GDM1 (cell line): ENCODE measurements at regions not wholly inside any gene's neighbourhood (a gene's known extent, or its start where the extent isn't known, plus 50 kb on each side); places are given as distances from the start of the nearest gene placed in this dataset.

Source experiments
- DNase-seq: peaks from one replicate; lab custom pipeline; 2025; lab: John Stamatoyannopoulos, UW

- no peak for DNase-seq
Observed at GRCh38 chr4:131054489-131055019, 1958.6 kb downstream of the C4orf33 start.

GRCh38 chr4:131061734-131062133, 1965.8 kb downstream of the C4orf33 start:
- DNase-seq: no peak

GRCh38 chr4:131063878-131064277, 1967.9 kb downstream of the C4orf33 start:
- DNase-seq: no peak

GRCh38 chr4:131081069-131081468, 1985.1 kb downstream of the C4orf33 start:
- DNase-seq: no peak

- DNase-seq: no peak
Observed at GRCh38 chr4:131084997-131085396, 1989.0 kb downstream of the C4orf33 start.

GRCh38 chr4:131091896-131092295, 1995.9 kb downstream of the C4orf33 start:
- no peak for DNase-seq

GRCh38 chr4:131093303-131093702, 1997.4 kb downstream of the C4orf33 start:
- no peak for DNase-seq

- no peak for DNase-seq
Observed at GRCh38 chr4:131098976-131099375, 2003.0 kb downstream of the C4orf33 start.

- no peak for DNase-seq
Observed at GRCh38 chr4:131113273-131113672, 2017.3 kb downstream of the C4orf33 start.

GRCh38 chr4:131113704-131114103, 2017.8 kb downstream of the C4orf33 start:
- DNase-seq: no peak

GRCh38 chr4:131119661-131120060, 2023.7 kb downstream of the C4orf33 start:
- no peak for DNase-seq

- no peak for DNase-seq
Observed at GRCh38 chr4:131137196-131137595, 2011.9 kb upstream of the PCDH10 start.

- no peak for DNase-seq
Observed at GRCh38 chr4:131159261-131159660, 1989.8 kb upstream of the PCDH10 start.

GRCh38 chr4:131192318-131192717, 1956.8 kb upstream of the PCDH10 start:
- no peak for DNase-seq

GRCh38 chr4:131207589-131207988, 1941.5 kb upstream of the PCDH10 start:
- no peak for DNase-seq

GRCh38 chr4:131248314-131248713, 1900.8 kb upstream of the PCDH10 start:
- DNase-seq: no peak

GRCh38 chr4:131251321-131251720, 1897.8 kb upstream of the PCDH10 start:
- DNase-seq: no peak

- no peak for DNase-seq
Observed at GRCh38 chr4:131257241-131257640, 1891.9 kb upstream of the PCDH10 start.

GRCh38 chr4:131258361-131258760, 1890.7 kb upstream of the PCDH10 start:
- no peak for DNase-seq

- DNase-seq: no peak
Observed at GRCh38 chr4:131288441-131288840, 1860.7 kb upstream of the PCDH10 start.

- DNase-seq: no peak
Observed at GRCh38 chr4:131296192-131296591, 1852.9 kb upstream of the PCDH10 start.

- DNase-seq: no peak
Observed at GRCh38 chr4:131302108-131302507, 1847.0 kb upstream of the PCDH10 start.

GRCh38 chr4:131304686-131305085, 1844.4 kb upstream of the PCDH10 start:
- no peak for DNase-seq

GRCh38 chr4:131309628-131310027, 1839.5 kb upstream of the PCDH10 start:
- no peak for DNase-seq

- DNase-seq: no peak
Observed at GRCh38 chr4:131316086-131316485, 1833.0 kb upstream of the PCDH10 start.
